Mucosa of stomach (tissue), 1 donor: ENCODE measurements at regions not wholly inside any gene's neighbourhood (a gene's known extent, or its start where the extent isn't known, plus 50 kb on each side); places are given as distances from the start of the nearest gene placed in this dataset.

ENCODE experiments used
- H3K27me3 ChIP-seq: one replicate; pipeline ENCODE4 v1.7.0; 2013; ENCODE audit warnings: mild to moderate bottlenecking, low read length; ENCODE audit not compliant: control insufficient read depth, insufficient read depth
- H3K36me3 ChIP-seq: one replicate; pipeline ENCODE4 v1.7.0; 2013; ENCODE audit warnings: low read length; ENCODE audit not compliant: control insufficient read depth, insufficient read depth
- H3K4me1 ChIP-seq: one replicate; pipeline ENCODE4 v1.7.0; 2013; ENCODE audit warnings: mild to moderate bottlenecking, low read length; ENCODE audit not compliant: control insufficient read depth, insufficient read depth
- H3K4me3 ChIP-seq: one replicate; pipeline ENCODE4 v1.7.0; 2013; ENCODE audit warnings: low read length
- H3K9ac ChIP-seq: one replicate; pipeline ENCODE4 v1.7.0; 2013; ENCODE audit warnings: mild to moderate bottlenecking, low read length, moderate library complexity
- H3K9me3 ChIP-seq: one replicate; pipeline ENCODE4 v1.7.0; 2013; ENCODE audit warnings: mild to moderate bottlenecking, low read length, moderate library complexity; ENCODE audit not compliant: control insufficient read depth
- donor health status: Pancreatic carcinoma.

GRCh38 chr12:98341732-98342131 is 173.7 kb upstream of the TMPO start:
- Histone ChIP-seq H3K27me3 (no peaks in the 10 kb centered on the region), H3K4me1 (no peaks in the 10 kb centered on the region), H3K9ac (no peak overlapping the region), H3K4me3 (no peak overlapping the region), H3K9me3 (no peaks in the 10 kb centered on the region), H3K36me3 (no peaks in the 10 kb centered on the region)

DNA sequence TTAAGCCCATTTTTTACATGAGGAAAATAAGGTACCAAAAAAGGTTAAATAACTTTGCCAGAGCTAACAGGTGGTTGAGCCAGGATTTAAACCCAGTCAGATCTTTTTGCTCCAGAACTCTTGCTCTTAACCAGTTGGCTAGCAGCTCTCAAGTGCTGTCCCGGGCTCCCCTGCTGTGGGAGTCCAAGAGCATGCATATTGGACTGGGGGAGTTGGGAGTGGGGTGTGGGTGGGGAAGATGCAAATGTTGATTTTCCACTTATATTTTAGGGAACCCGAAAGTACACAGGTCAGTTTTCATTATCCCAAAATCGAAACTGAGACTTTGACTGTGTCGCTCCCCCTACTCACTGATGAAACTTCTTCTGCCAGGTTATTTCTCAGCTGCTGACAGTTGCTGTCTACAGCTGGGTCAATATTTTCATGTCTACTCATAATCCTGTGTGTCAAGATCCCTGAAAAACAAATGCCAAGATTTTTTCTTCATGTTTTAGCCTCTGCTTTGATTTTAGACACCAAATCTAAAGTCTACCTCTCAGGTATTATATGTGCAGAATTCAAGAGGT is 172.3 kb upstream of the TMPO start:
- Histone ChIP-seq H3K9me3 (no peaks in the 10 kb centered on the region), H3K4me1 (no peaks in the 10 kb centered on the region), H3K27me3 (no peaks in the 10 kb centered on the region), H3K9ac (no peak overlapping the region), H3K36me3 (no peaks in the 10 kb centered on the region), H3K4me3 (no peak overlapping the region)

DNA sequence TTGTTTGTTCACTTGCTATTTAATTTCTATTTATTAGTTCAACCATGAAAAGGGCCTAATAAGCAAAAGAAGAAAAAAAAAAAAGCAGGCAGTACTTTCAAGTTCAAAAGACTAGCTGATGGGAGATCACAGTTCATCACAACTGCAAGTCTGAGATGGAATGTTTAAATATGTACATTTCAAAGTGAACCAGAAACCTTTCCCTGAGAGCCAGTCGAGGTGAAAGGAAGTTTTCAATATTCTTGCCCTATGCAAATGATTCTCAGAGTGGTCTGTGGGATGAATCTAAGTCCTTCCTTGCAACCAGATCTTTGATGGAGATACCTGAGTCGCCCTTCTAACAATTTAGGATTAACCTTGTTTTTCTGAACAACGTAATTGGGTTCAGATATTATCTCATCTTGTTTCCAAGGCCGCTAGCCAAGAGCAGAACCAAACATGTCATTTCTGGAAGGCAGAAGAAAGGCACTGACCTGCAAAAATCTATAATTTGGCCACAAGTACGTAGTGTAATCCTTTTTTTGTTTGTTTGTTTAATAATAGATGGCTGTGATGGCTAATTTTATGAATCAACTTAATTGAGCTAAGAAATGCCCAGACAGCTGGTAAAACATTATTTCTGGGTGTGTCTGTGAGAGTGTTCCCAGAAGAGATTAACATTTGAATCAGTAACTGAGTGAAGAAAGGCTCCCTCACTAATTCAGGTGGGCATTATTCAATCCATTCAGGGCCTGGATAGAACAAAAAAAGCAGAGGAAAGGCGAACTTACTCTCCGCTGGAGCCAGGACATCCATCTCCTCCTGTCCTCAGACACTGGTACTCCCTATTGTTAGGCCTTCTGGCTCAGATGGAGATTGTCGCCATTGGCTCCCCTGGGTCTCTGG is 171.1 kb upstream of the TMPO start:
- H3K4me3 ChIP-seq, result no peak overlapping the region
- no peaks in the 10 kb centered on the region for H3K9me3 ChIP-seq
- no peaks in the 10 kb centered on the region for H3K36me3 ChIP-seq
- no peaks in the 10 kb centered on the region for H3K4me1 ChIP-seq
- no peaks in the 10 kb centered on the region for H3K27me3 ChIP-seq
- H3K9ac ChIP-seq, result no peak overlapping the region

- H3K4me3 ChIP-seq, result no peak overlapping the region
- H3K36me3 ChIP-seq, result no peaks in the 10 kb centered on the region
- no peaks in the 10 kb centered on the region for H3K4me1 ChIP-seq
- no peaks in the 10 kb centered on the region for H3K27me3 ChIP-seq
- no peak overlapping the region for H3K9ac ChIP-seq
- no peaks in the 10 kb centered on the region for H3K9me3 ChIP-seq
These were observed 170.0 kb upstream of the TMPO start for GRCh38 chr12:98345308-98345876.

- H3K9ac ChIP-seq, result no peak overlapping the region
- H3K4me1 ChIP-seq, result no peaks in the 10 kb centered on the region
- no peaks in the 10 kb centered on the region for H3K9me3 ChIP-seq
- H3K4me3 ChIP-seq, result no peak overlapping the region
- no peaks in the 10 kb centered on the region for H3K27me3 ChIP-seq
- H3K36me3 ChIP-seq, result no peaks in the 10 kb centered on the region
These were observed 164.3 kb upstream of the TMPO start for GRCh38 chr12:98351089-98351488.

GRCh38 chr12:98351784-98352183 is 163.6 kb upstream of the TMPO start:
- Histone ChIP-seq H3K9ac (no peak overlapping the region), H3K4me1 (no peaks in the 10 kb centered on the region), H3K4me3 (no peak overlapping the region), H3K27me3 (no peaks in the 10 kb centered on the region), H3K36me3 (no peaks in the 10 kb centered on the region), H3K9me3 (no peaks in the 10 kb centered on the region)

DNA sequence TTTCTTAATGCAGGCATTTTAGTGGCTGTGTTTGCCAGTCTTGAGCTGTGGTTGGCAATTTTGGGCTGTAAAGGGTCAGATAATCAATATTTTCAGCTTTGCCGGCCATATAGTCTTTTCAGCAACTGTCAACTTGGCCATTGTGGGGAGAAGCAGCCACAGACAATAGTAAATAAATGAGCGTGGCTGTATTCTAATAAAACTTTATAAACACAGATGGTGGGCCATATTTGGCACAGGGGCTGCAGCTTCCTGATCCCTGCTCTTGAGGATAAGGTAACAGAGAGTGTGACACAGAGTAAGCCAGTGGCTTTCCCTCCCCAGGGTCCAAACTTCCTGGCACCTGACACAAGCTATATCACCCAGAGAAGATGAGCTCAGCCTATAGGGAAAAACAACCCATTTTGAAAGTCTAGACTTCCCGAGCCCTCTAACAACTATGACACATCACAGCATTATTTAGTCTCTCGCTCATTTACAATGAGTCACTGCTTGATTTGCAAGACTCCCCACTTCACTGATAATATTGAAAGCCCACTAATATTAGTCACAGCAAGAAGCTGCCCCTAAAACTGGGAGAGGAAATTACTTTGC is 163.1 kb upstream of the TMPO start:
- H3K9me3 ChIP-seq, result no peaks in the 10 kb centered on the region
- H3K36me3 ChIP-seq, result no peaks in the 10 kb centered on the region
- H3K9ac ChIP-seq, result no peak overlapping the region
- no peaks in the 10 kb centered on the region for H3K4me1 ChIP-seq
- no peak overlapping the region for H3K4me3 ChIP-seq
- H3K27me3 ChIP-seq, result no peaks in the 10 kb centered on the region

GRCh38 chr12:98352835-98353234 is 162.6 kb upstream of the TMPO start:
- Histone ChIP-seq H3K4me1 (no peaks in the 10 kb centered on the region), H3K4me3 (no peak overlapping the region), H3K27me3 (no peaks in the 10 kb centered on the region), H3K9ac (no peak overlapping the region), H3K36me3 (no peaks in the 10 kb centered on the region), H3K9me3 (no peaks in the 10 kb centered on the region)

DNA sequence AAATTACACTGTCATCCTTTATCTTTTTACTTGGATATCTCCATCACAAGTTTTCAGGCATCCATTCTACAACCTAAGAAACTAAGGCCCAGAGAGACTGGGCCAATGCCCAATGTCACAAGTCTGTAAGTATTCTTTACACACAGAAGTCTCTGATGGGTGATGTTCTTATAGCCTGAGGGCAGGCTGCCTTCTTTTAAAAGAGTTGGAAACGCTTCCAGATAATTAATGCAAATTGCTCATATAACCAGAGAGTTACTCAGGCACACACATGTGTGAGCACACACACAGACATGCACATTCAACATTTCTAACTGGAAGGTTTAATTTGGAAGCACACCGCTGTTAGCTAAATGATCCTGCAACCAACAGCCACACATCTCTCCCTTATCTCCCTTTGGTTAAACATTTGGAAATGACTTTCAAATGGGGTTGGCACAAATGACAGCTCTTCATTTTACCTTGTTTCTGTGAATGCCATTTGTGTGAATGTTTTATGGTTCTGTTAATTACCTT is 160.8 kb upstream of the TMPO start:
- Histone ChIP-seq H3K4me3 (no peak overlapping the region), H3K36me3 (no peaks in the 10 kb centered on the region), H3K4me1 (no peaks in the 10 kb centered on the region), H3K27me3 (no peaks in the 10 kb centered on the region), H3K9me3 (no peaks in the 10 kb centered on the region), H3K9ac (no peak overlapping the region)

DNA sequence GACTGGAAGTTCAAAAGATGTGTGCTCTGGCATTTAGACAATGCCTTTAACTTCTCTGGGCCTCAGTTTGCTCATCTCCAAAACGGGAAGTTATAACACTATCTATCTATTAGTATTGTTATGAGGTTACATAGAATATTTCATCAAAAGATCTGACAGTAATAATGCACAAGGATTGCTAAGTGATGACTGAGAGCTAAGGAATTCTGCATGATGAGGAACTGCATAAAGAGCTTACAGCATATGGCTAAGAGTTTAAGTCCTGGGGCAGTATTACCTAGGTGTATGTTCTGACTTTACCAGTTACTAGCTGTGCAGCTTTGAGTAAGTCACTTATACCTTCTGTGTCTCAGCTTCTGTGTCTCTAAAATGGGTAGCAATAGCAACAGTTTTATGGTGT is 160.1 kb upstream of the TMPO start:
- H3K36me3 ChIP-seq, result no peaks in the 10 kb centered on the region
- no peak overlapping the region for H3K9ac ChIP-seq
- H3K4me3 ChIP-seq, result no peak overlapping the region
- no peaks in the 10 kb centered on the region for H3K4me1 ChIP-seq
- no peaks in the 10 kb centered on the region for H3K27me3 ChIP-seq
- H3K9me3 ChIP-seq, result no peaks in the 10 kb centered on the region

- no peaks in the 10 kb centered on the region for H3K27me3 ChIP-seq
- H3K4me1 ChIP-seq, result no peaks in the 10 kb centered on the region
- H3K4me3 ChIP-seq, result no peak overlapping the region
- no peaks in the 10 kb centered on the region for H3K9me3 ChIP-seq
- H3K36me3 ChIP-seq, result no peaks in the 10 kb centered on the region
- H3K9ac ChIP-seq, result no peak overlapping the region
These were observed 159.5 kb upstream of the TMPO start for GRCh38 chr12:98355933-98356332.

DNA sequence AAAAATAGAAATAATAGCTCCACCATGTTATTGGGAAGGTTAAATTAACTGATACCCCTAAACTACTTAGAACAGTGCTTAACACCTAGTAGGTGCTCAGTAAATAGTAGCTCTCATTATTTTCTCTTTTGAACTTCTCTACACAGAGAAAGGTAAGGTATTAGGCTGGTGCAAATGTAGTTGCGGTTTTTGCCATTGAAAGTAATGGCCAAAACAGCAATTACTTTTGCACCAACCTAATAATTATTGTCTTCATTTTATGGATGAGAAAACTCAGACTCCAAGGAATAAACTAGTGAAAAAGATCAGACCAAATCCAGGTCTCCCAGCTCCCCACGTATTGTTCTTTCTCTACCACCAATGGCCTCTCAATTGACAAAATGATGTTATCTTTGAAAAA is 157.2 kb upstream of the TMPO start:
- Histone ChIP-seq H3K36me3 (no peaks in the 10 kb centered on the region), H3K9ac (no peak overlapping the region)

More for the DNA sequence above, 157.2 kb upstream of the TMPO start:
- Histone ChIP-seq H3K27me3 (no peaks in the 10 kb centered on the region), H3K4me3 (no peak overlapping the region), H3K9me3 (no peaks in the 10 kb centered on the region), H3K4me1 (no peaks in the 10 kb centered on the region)
